Esophagus mucosa (tissue), 1 donor: ENCODE measurements at regions not wholly inside any gene's neighbourhood (a gene's known extent, or its start where the extent isn't known, plus 50 kb on each side); places are given as distances from the start of the nearest gene placed in this dataset.

ENCODE experiments used
- ATAC-seq: fragments of 200-7000 bp; cut with Tn5 transposase; one replicate; pipeline ENCODE4 v1.9.1; 2020
- donor health status: DM: yes; HTN: yes; CAD: no.

GRCh38 chr5:167877114-167877722 lies 414.2 kb upstream of the WWC1 start:
- ATAC-seq: no peak

GRCh38 chr5:167877924-167878323 lies 413.5 kb upstream of the WWC1 start:
- no peak for ATAC-seq

- ATAC-seq: no peak
Measured at GRCh38 chr5:167880420-167880819, 411.0 kb upstream of the WWC1 start.

- ATAC-seq: no peak
Measured at GRCh38 chr5:167881041-167881440, 410.4 kb upstream of the WWC1 start.

GRCh38 chr5:167886196-167886595 lies 405.2 kb upstream of the WWC1 start:
- no peak for ATAC-seq

GRCh38 chr5:167888393-167888792 lies 403.1 kb upstream of the WWC1 start:
- no peak for ATAC-seq

GRCh38 chr5:167889276-167889675 lies 402.2 kb upstream of the WWC1 start:
- no peak for ATAC-seq

- no peak for ATAC-seq
Measured at GRCh38 chr5:167892352-167893115, 398.9 kb upstream of the WWC1 start.

- no peak for ATAC-seq
Measured at GRCh38 chr5:167893271-167893670, 398.2 kb upstream of the WWC1 start.

- no peak for ATAC-seq
Measured at GRCh38 chr5:167894631-167895472, 396.6 kb upstream of the WWC1 start.

- no peak for ATAC-seq
Measured at GRCh38 chr5:167895899-167896659, 395.4 kb upstream of the WWC1 start.

- ATAC-seq: no peak
Measured at GRCh38 chr5:167896814-167897213, 394.6 kb upstream of the WWC1 start.

GRCh38 chr5:167897371-167897770 lies 394.1 kb upstream of the WWC1 start:
- no peak for ATAC-seq

- ATAC-seq: no peak
Measured at GRCh38 chr5:167898361-167899042, 392.9 kb upstream of the WWC1 start.

GRCh38 chr5:167899490-167900070 lies 391.9 kb upstream of the WWC1 start:
- no peak for ATAC-seq

- no peak for ATAC-seq
Measured at GRCh38 chr5:167900340-167900935, 391.0 kb upstream of the WWC1 start.

GRCh38 chr5:167902298-167902697 lies 389.1 kb upstream of the WWC1 start:
- ATAC-seq: no peak

GRCh38 chr5:167903243-167903642 lies 388.2 kb upstream of the WWC1 start:
- ATAC-seq: no peak

- ATAC-seq: no peak
Measured at GRCh38 chr5:167903659-167904058, 387.8 kb upstream of the WWC1 start.

- no peak for ATAC-seq
Measured at GRCh38 chr5:167905919-167906853, 385.3 kb upstream of the WWC1 start.
